GM23338 (cell line): ENCODE measurements at regions not wholly inside any gene's neighbourhood (a gene's known extent, or its start where the extent isn't known, plus 50 kb on each side); places are given as distances from the start of the nearest gene placed in this dataset.

Source experiments
- CREB1 ChIP-seq: fragments of 250-450 bp; sonication (Bioruptor Pico); IDR thresholded peaks from 2 replicates; pipeline ENCODE4 v1.5.0; 2020; ENCODE audit warnings: low read depth, mild to moderate bottlenecking, moderate library complexity
- CTCF ChIP-seq, 2 experiments: fragments of 200-600 bp in 1 of 2; sonication (generic) in 1 of 2; conservative IDR thresholded peaks; 2 replicates each; pipeline versions ENCODE4 v1.5.1 to v1.6.1; 2016 to 2017; ENCODE audit warnings: antibody characterized with exemption in 2 of 2, low read depth in 2 of 2, mild to moderate bottlenecking in 2 of 2, moderate library complexity in 1 of 2
- EZH2 ChIP-seq: fragments of 200-600 bp; sonication (generic); IDR thresholded peaks from one replicate; pipeline ENCODE4 v1.8.0; 2017; ENCODE audit warnings: antibody characterized with exemption, mild to moderate bottlenecking, low read depth; ENCODE audit not compliant: unreplicated experiment
- EZH2phosphoT487 ChIP-seq: fragments of 200-600 bp; sonication (generic); IDR thresholded peaks from one replicate; pipeline ENCODE4 v1.8.1; 2018; ENCODE audit warnings: antibody characterized with exemption; ENCODE audit not compliant: unreplicated experiment
- JUNB ChIP-seq: IDR thresholded peaks from one replicate; pipeline ENCODE4 v1.6.1; 2016; ENCODE audit warnings: antibody characterized with exemption; ENCODE audit not compliant: unreplicated experiment
- POLR2AphosphoS5 ChIP-seq: IDR thresholded peaks from 2 replicates; pipeline ENCODE4 v1.6.1; 2016; ENCODE audit warnings: antibody characterized with exemption, low read depth
- REST ChIP-seq: IDR thresholded peaks from one replicate; pipeline ENCODE4 v1.6.1; 2018; ENCODE audit warnings: antibody characterized with exemption; ENCODE audit not compliant: unreplicated experiment

- TF ChIP-seq CTCF (conservative IDR thresholded peaks at IDR 0.05; ENCODE audit: low read depth in 2 of 2) (no peak), EZH2 (no peak), REST (no peak), CREB1 (no peak), EZH2phosphoT487 (no peak), POLR2AphosphoS5 (no peak), JUNB (no peak)
Observed at GRCh38 chr20:47885909-47886453, 100.7 kb upstream of the SULF2 start.
